Panc1 (cell line): ENCODE measurements at regions not wholly inside any gene's neighbourhood (a gene's known extent, or its start where the extent isn't known, plus 50 kb on each side); places are given as distances from the start of the nearest gene placed in this dataset.

Experiments
- ATAC-seq: fragments of 200-7000 bp; cut with Tn5 transposase; 2 replicates; pipeline ENCODE4 v1.9.1; 2020; ENCODE audit warnings: mild to moderate bottlenecking, moderate library complexity
- BruUV-seq: library from RNA; stranded (reverse); fragments of 400-500 nt; replicated peaks from 2 replicates; lab custom pipeline; 2021; lab: Mats Ljungman, UMichigan
- CTCF ChIA-PET: fragments of 300-600 bp; sonication (Branson Sonifier 250); formaldehyde crosslinking; loops from one replicate; lab custom pipeline; 2022; ENCODE audit warnings: antibody characterized with exemption; lab: Charles Lee
- POLR2A ChIA-PET: fragments of 300-600 bp; sonication (Branson Sonifier 250); formaldehyde crosslinking; loops from one replicate; lab custom pipeline; 2022; ENCODE audit warnings: antibody characterized with exemption; lab: Charles Lee
- DNase-seq: peaks from one replicate; pipeline ENCODE4 v3.0.0-alpha.2; 2010; ENCODE audit warnings: low read depth, low spot score
- H3K27ac ChIP-seq: 2 replicates; pipeline ENCODE4 v1.5.1; 2011; ENCODE audit warnings: mild to moderate bottlenecking, low read length, inconsistent platforms
- H3K27me3 ChIP-seq: fragments of 200-500 bp; sonication (Bioruptor generic); 2 replicates; pipeline ENCODE4 v1.6.0; 2014; ENCODE audit warnings: low read length, inconsistent platforms; ENCODE audit not compliant: control insufficient read depth, insufficient read depth
- H3K36me3 ChIP-seq: fragments of 200-500 bp; sonication (Bioruptor generic); 2 replicates; pipeline ENCODE4 v1.5.1; 2014; ENCODE audit warnings: inconsistent platforms, mild to moderate bottlenecking, low read length, moderate library complexity; ENCODE audit not compliant: control insufficient read depth, insufficient read depth
- H3K4me1 ChIP-seq: 2 replicates; pipeline ENCODE4 v1.5.1; 2011; ENCODE audit warnings: inconsistent platforms, mild to moderate bottlenecking, low read length, moderate library complexity; ENCODE audit not compliant: control insufficient read depth, insufficient read depth
- H3K4me3 ChIP-seq, 2 experiments: 2 replicates each; pipeline ENCODE4 v1.5.1; 2011 to 2012; ENCODE audit warnings: low read depth in 2 of 2, low read length in 2 of 2, mild to moderate bottlenecking in 2 of 2, inconsistent platforms in 1 of 2, moderate library complexity in 1 of 2
- H3K9me3 ChIP-seq: fragments of 200-500 bp; sonication (Bioruptor generic); 2 replicates; pipeline ENCODE4 v1.5.1; 2014; ENCODE audit warnings: low read depth, mild to moderate bottlenecking, inconsistent platforms, low read length, moderate library complexity; ENCODE audit not compliant: control insufficient read depth, insufficient read depth
- POLR2AphosphoS5 ChIP-seq: IDR thresholded peaks from 2 replicates; pipeline ENCODE4 v1.6.1; 2012; ENCODE audit warnings: mild to moderate bottlenecking, low read depth, low read length, moderate library complexity
- SIN3A ChIP-seq: IDR thresholded peaks from 2 replicates; pipeline ENCODE4 v1.6.1; 2012; ENCODE audit warnings: low read depth, mild to moderate bottlenecking, low read length, moderate library complexity, borderline replicate concordance; ENCODE audit not compliant: insufficient read depth
- TCF7L2 ChIP-seq: IDR thresholded peaks from 2 replicates; pipeline ENCODE4 v1.6.1; 2011; ENCODE audit warnings: mild to moderate bottlenecking, low read depth, low read length, inconsistent platforms
- in situ Hi-C: cut with HindIII; loops from 2 replicates; pipeline ENCODE4 v1.10.0; 2016; ENCODE audit warnings: low sequenced_read_pairs, low pct_unique_long_range_greater_than_20kb
- intact Hi-C: fragments of 100-400 bp; cut with micrococcal nuclease; formaldehyde crosslinking; loops from one replicate; pipeline ENCODE4 v1.10.0; 2022; ENCODE audit not compliant: unreplicated experiment
- TF ChIP-seq, protein P1 (sequence below): fragments of 450-650 bp; IDR thresholded peaks from 2 replicates; pipeline ENCODE4 v1.5.1; 2017; ENCODE audit warnings: mild to moderate bottlenecking
- TF ChIP-seq, protein P2 (sequence below), 2 experiments: IDR thresholded peaks; 2 replicates each; pipeline ENCODE4 v1.6.1; 2011 to 2012; ENCODE audit warnings: low read depth in 2 of 2, control low read depth in 1 of 2, low read length in 1 of 2, mild to moderate bottlenecking in 1 of 2, moderate library complexity in 1 of 2; ENCODE audit not compliant: insufficient read depth in 1 of 2

- no peak overlapping the region for H3K27ac ChIP-seq
- no peak overlapping the region for H3K4me3 ChIP-seq
- no TSS peak for BruUV-seq
- intact Hi-C loops: no loop called here
- H3K36me3 ChIP-seq: no peaks in the 10 kb centered on the region
- no peaks in the 10 kb centered on the region for H3K9me3 ChIP-seq
- no peaks in the 10 kb centered on the region for H3K4me1 ChIP-seq
- no peaks in the 10 kb centered on the region for H3K27me3 ChIP-seq
- TF ChIP-seq, protein P1, sequence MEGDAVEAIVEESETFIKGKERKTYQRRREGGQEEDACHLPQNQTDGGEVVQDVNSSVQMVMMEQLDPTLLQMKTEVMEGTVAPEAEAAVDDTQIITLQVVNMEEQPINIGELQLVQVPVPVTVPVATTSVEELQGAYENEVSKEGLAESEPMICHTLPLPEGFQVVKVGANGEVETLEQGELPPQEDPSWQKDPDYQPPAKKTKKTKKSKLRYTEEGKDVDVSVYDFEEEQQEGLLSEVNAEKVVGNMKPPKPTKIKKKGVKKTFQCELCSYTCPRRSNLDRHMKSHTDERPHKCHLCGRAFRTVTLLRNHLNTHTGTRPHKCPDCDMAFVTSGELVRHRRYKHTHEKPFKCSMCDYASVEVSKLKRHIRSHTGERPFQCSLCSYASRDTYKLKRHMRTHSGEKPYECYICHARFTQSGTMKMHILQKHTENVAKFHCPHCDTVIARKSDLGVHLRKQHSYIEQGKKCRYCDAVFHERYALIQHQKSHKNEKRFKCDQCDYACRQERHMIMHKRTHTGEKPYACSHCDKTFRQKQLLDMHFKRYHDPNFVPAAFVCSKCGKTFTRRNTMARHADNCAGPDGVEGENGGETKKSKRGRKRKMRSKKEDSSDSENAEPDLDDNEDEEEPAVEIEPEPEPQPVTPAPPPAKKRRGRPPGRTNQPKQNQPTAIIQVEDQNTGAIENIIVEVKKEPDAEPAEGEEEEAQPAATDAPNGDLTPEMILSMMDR: no peak
- TF ChIP-seq TCF7L2: no peak
- no peak for TF ChIP-seq POLR2AphosphoS5
- TF ChIP-seq, protein P2, sequence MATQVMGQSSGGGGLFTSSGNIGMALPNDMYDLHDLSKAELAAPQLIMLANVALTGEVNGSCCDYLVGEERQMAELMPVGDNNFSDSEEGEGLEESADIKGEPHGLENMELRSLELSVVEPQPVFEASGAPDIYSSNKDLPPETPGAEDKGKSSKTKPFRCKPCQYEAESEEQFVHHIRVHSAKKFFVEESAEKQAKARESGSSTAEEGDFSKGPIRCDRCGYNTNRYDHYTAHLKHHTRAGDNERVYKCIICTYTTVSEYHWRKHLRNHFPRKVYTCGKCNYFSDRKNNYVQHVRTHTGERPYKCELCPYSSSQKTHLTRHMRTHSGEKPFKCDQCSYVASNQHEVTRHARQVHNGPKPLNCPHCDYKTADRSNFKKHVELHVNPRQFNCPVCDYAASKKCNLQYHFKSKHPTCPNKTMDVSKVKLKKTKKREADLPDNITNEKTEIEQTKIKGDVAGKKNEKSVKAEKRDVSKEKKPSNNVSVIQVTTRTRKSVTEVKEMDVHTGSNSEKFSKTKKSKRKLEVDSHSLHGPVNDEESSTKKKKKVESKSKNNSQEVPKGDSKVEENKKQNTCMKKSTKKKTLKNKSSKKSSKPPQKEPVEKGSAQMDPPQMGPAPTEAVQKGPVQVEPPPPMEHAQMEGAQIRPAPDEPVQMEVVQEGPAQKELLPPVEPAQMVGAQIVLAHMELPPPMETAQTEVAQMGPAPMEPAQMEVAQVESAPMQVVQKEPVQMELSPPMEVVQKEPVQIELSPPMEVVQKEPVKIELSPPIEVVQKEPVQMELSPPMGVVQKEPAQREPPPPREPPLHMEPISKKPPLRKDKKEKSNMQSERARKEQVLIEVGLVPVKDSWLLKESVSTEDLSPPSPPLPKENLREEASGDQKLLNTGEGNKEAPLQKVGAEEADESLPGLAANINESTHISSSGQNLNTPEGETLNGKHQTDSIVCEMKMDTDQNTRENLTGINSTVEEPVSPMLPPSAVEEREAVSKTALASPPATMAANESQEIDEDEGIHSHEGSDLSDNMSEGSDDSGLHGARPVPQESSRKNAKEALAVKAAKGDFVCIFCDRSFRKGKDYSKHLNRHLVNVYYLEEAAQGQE (IDR thresholded peaks at IDR 0.05; ENCODE audit: insufficient read depth in 1 of 2, low read depth in 2 of 2, low read length in 1 of 2): no peak
- TF ChIP-seq SIN3A: no peak
- ATAC-seq: no peak
- ChIA-PET POLR2A (no interaction called here), CTCF (no interaction called here)
- in situ Hi-C loops: no loop called here
- DNase-seq: no peak
Observed at GRCh38 chr1:203985044-203985443, 87.9 kb upstream of the SOX13 start.

DNA sequence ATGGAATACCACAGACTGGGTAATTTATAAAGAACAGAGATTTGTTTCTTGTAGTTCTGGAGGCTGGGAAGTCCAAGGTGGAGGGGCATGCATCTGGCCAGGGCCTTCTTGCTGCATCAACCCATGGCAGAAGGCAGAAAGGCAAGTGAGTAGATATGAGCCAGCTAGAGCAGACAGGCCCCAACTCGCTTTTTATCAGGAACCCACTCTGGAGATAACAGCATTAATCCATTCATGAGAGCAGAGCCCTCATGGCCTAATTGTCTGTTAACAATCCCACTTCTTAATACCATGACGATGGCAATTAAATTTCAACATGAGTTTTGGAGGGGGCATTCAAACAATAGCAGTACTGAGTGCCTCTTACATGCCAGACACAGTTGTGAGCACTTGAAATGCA, 87.2 kb upstream of the SOX13 start:
- DNase-seq (no peak), ATAC-seq (no peak)
- POLR2A ChIA-PET: no interaction called here
- Histone ChIP-seq H3K4me1 (no peaks in the 10 kb centered on the region), H3K4me3 (no peak overlapping the region), H3K36me3 (no peaks in the 10 kb centered on the region), H3K9me3 (no peaks in the 10 kb centered on the region), H3K27me3 (no peaks in the 10 kb centered on the region), H3K27ac (no peak overlapping the region)
- TF ChIP-seq TCF7L2 (no peak), POLR2AphosphoS5 (no peak), SIN3A (no peak)
- TF ChIP-seq, protein P2 (IDR thresholded peaks at IDR 0.05; ENCODE audit: insufficient read depth in 1 of 2, low read depth in 2 of 2, low read length in 1 of 2): no peak
- TF ChIP-seq, protein P1: no peak
- intact Hi-C loops: no loop called here
- BruUV-seq: no TSS peak
- in situ Hi-C loops: no loop called here
- CTCF ChIA-PET: no interaction called here
